Cardiac muscle cell (in vitro differentiated cells and primary cell): ENCODE measurements at regions not wholly inside any gene's neighbourhood (a gene's known extent, or its start where the extent isn't known, plus 50 kb on each side); places are given as distances from the start of the nearest gene placed in this dataset.

Experiments
- DNase-seq, 2 donors: peaks; one replicate each; pipeline versions ENCODE4 v3.0.0 to v3.0.0-alpha.2; 2010 to 2017; ENCODE audit warnings: low read depth in 1 of 2, low spot score in 1 of 2
- H3K27ac ChIP-seq: fragments of 200-600 bp; sonication (generic); 2 replicates; pipeline ENCODE4 v1.5.1; 2016
- H3K27me3 ChIP-seq: fragments of 200-600 bp; sonication (generic); 2 replicates; pipeline ENCODE4 v1.6.0; 2016; ENCODE audit warnings: control low read depth
- H3K36me3 ChIP-seq: fragments of 200-600 bp; sonication (generic); 2 replicates; pipeline ENCODE4 v1.5.1; 2016; ENCODE audit warnings: control low read depth
- H3K4me1 ChIP-seq: fragments of 200-600 bp; sonication (generic); 2 replicates; pipeline ENCODE4 v1.8.1; 2017; ENCODE audit warnings: low read depth, mild to moderate bottlenecking, mixed run types
- H3K4me3 ChIP-seq: fragments of 200-600 bp; sonication (generic); 2 replicates; pipeline ENCODE4 v1.5.1; 2016; ENCODE audit warnings: mild to moderate bottlenecking
- H3K9me3 ChIP-seq: fragments of 200-600 bp; sonication (generic); 2 replicates; pipeline ENCODE4 v1.5.1; 2017; ENCODE audit warnings: low read depth, mild to moderate bottlenecking, control low read depth
- CTCF ChIP-seq: IDR thresholded peaks from 2 replicates; pipeline ENCODE4 v1.5.1; 2012; ENCODE audit warnings: low read depth, mild to moderate bottlenecking, low read length

DNA sequence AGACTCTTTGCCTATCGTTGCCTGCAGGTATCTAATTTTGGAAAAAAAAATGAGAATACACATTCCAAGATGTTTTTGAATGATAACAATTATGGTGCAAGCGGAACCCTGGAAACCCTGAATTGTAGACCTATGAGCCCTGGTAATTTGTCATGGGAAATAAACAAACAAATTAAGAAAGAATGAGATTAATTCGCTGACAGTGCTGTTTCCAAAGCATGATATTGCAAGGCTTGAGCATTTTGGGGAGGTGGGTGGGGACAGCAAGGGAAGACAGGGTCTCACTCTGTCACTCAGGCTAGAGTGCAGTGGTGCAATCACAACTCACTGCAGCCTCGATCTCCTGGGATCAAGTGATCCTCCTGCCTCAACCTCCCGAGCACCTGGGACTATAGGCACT, 900.3 kb downstream of the IPMK start:
- H3K9me3 ChIP-seq, result no peaks in the 10 kb centered on the region
- H3K4me3 ChIP-seq, result no peak overlapping the region
- DNase-seq, result no peak
- no peaks in the 10 kb centered on the region for H3K36me3 ChIP-seq
- H3K4me1 ChIP-seq, result no peaks in the 10 kb centered on the region
- no peaks in the 10 kb centered on the region for H3K27me3 ChIP-seq
- no peak overlapping the region for H3K27ac ChIP-seq
- no peak for TF ChIP-seq CTCF

GRCh38 chr10:57362811-57363210, 904.9 kb downstream of the IPMK start:
- H3K4me3 ChIP-seq, result no peak overlapping the region
- DNase-seq, result no peak
- no peak overlapping the region for H3K27ac ChIP-seq
- no peaks in the 10 kb centered on the region for H3K27me3 ChIP-seq
- no peaks in the 10 kb centered on the region for H3K9me3 ChIP-seq
- no peaks in the 10 kb centered on the region for H3K36me3 ChIP-seq
- TF ChIP-seq CTCF, result no peak
- no peaks in the 10 kb centered on the region for H3K4me1 ChIP-seq

- Histone ChIP-seq H3K36me3 (no peaks in the 10 kb centered on the region), H3K27me3 (no peaks in the 10 kb centered on the region), H3K27ac (no peak overlapping the region), H3K9me3 (no peaks in the 10 kb centered on the region), H3K4me3 (no peak overlapping the region), H3K4me1 (no peaks in the 10 kb centered on the region)
- DNase-seq, result no peak
- TF ChIP-seq CTCF, result no peak
These were observed 914.2 kb downstream of the IPMK start for GRCh38 chr10:57353403-57354003.

DNA sequence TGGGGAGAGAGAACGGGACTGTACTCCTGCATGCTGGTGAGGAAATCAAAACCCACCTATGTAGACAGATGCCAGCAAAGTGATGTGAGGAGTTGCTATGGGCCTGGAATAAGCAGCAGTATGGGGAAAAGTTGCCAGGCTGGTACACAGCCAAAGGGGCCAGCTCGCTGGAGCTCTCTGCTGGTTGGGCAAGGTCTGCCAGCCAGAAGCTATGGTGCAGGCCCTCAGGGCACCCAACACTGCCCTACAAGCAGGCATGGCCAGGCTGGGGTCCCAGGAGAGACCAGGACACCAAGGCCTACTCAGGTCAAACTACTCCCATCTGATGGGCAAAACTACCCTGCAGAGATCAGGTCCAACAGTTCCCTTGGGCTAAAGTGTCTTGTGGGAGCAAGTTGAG, 916.6 kb downstream of the IPMK start:
- no peak overlapping the region for H3K4me3 ChIP-seq
- no peak for TF ChIP-seq CTCF
- no peaks in the 10 kb centered on the region for H3K9me3 ChIP-seq
- H3K27me3 ChIP-seq, result no peaks in the 10 kb centered on the region
- H3K4me1 ChIP-seq, result no peaks in the 10 kb centered on the region
- DNase-seq, result no peak
- H3K36me3 ChIP-seq, result no peaks in the 10 kb centered on the region
- H3K27ac ChIP-seq, result no peak overlapping the region

DNA sequence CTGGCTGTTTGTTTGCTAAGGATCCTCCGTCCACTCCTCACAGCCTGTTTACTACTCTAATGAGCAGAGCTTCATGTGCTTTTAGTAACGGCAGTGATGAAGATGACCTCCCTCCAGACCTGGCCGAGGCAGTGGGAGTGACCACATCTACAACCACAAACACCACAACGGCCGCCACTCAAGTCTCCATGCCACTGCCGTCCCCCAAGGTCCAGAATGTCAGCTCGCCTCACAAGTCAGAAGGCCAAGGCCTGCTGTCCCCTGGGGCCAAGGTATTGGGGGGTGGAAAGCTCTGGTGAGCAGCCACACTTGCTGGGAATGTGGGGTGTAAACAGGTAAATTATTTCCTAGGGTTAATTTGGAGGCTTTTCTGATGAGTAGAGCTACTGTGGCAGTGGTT, 926.4 kb downstream of the IPMK start:
- H3K4me3 ChIP-seq, result no peak overlapping the region
- no peaks in the 10 kb centered on the region for H3K36me3 ChIP-seq
- no peak for TF ChIP-seq CTCF
- DNase-seq, result no peak
- no peaks in the 10 kb centered on the region for H3K27me3 ChIP-seq
- peaks cover 2% of the 10 kb centered on the region for H3K9me3 ChIP-seq
- no peaks in the 10 kb centered on the region for H3K4me1 ChIP-seq
- H3K27ac ChIP-seq, result no peak overlapping the region
